ENCODE measurements at regions not wholly inside any gene's neighbourhood (a gene's known extent, or its start where the extent isn't known, plus 50 kb on each side); places are given as distances from the start of the nearest gene placed in this dataset.

- TF ChIP-seq ZNF274 (IDR thresholded peaks at IDR 0.05; ENCODE audit: low read depth, low read length) (no peak), YY1 (IDR thresholded peaks at IDR 0.05; ENCODE audit: insufficient read depth, insufficient read length) (no peak), SUZ12 (IDR thresholded peaks at IDR 0.05; ENCODE audit: extremely low read depth, insufficient read depth, insufficient read length) (no peak)
Observed at GRCh38 chr5:125109293-125109692, 362.9 kb upstream of the ZNF608 start.
